Mesodermal cell (in vitro differentiated cells): ENCODE measurements at regions not wholly inside any gene's neighbourhood (a gene's known extent, or its start where the extent isn't known, plus 50 kb on each side); places are given as distances from the start of the nearest gene placed in this dataset.
A peak's percentile ranks its signal among the peaks of the same experiment; 100 is the strongest.

Experiments
- H3K27ac ChIP-seq: 2 replicates; pipeline ENCODE4 v1.7.0; 2013; ENCODE audit warnings: mild to moderate bottlenecking, low read depth, low read length, moderate library complexity; ENCODE audit not compliant: severe bottlenecking
- H3K36me3 ChIP-seq: 2 replicates; pipeline ENCODE4 v1.7.1; 2013; ENCODE audit warnings: mild to moderate bottlenecking, low read length, moderate library complexity; ENCODE audit not compliant: control insufficient read depth, insufficient read depth
- H3K4me1 ChIP-seq: one replicate; pipeline ENCODE4 v1.7.1; 2013; ENCODE audit warnings: mild to moderate bottlenecking, low read length; ENCODE audit not compliant: insufficient read depth, control insufficient read depth, poor library complexity, severe bottlenecking
- H3K4me3 ChIP-seq: 2 replicates; pipeline ENCODE4 v1.7.0; 2013; ENCODE audit warnings: low read length, control low read depth, mild to moderate bottlenecking; ENCODE audit not compliant: insufficient read depth, poor library complexity, severe bottlenecking; ENCODE audit errors: extremely low read depth
- H3K9me3 ChIP-seq: 2 replicates; pipeline ENCODE4 v1.7.1; 2013; ENCODE audit warnings: mild to moderate bottlenecking, low read length, moderate library complexity; ENCODE audit not compliant: control insufficient read depth
- WGBS, 2 experiments: methylation state at CpG; one replicate each; pipeline ENCODE4 v1.1.5; 2013; ENCODE audit warnings: missing lambda C conversion rate in 2 of 2; ENCODE audit not compliant: insufficient coverage in 2 of 2; 5-methylcytosine and 5-hydroxymethylcytosine counted together

- no peak overlapping the region for H3K4me3 ChIP-seq
- H3K4me1 ChIP-seq = no peaks in the 10 kb centered on the region
- H3K36me3 ChIP-seq = no peaks in the 10 kb centered on the region
- H3K27ac ChIP-seq = no peak overlapping the region
- 94 to 100% methylated on average over 2 of the region's 2 CpGs for WGBS, 2 experiments
- H3K9me3 ChIP-seq = no peaks in the 10 kb centered on the region
Measured at GRCh38 chr5:29960323-29960722, 1233.2 kb upstream of the CDH6 start.

- Histone ChIP-seq H3K27ac (no peak overlapping the region), H3K4me1 (no peaks in the 10 kb centered on the region), H3K9me3 (no peaks in the 10 kb centered on the region), H3K4me3 (no peak overlapping the region), H3K36me3 (no peaks in the 10 kb centered on the region)
- 100% methylated on average over 1 of the region's 2 CpGs; no CpG with 5 or more reads in 1 of the 2 experiments for WGBS, 2 experiments
Measured at GRCh38 chr5:29950416-29951145, 1242.9 kb upstream of the CDH6 start.

GRCh38 chr5:29949301-29949872 lies 1244.1 kb upstream of the CDH6 start:
- Histone ChIP-seq H3K4me3 (no peak overlapping the region), H3K4me1 (no peaks in the 10 kb centered on the region), H3K27ac (no peak overlapping the region), H3K36me3 (no peaks in the 10 kb centered on the region), H3K9me3 (no peaks in the 10 kb centered on the region)
- WGBS, 2 experiments = 74 to 96% methylated on average over 4 of the region's 7 CpGs

- Histone ChIP-seq H3K27ac (no peak overlapping the region), H3K4me1 (peaks cover 8% of the 10 kb centered on the region), H3K4me3 (no peak overlapping the region), H3K36me3 (no peaks in the 10 kb centered on the region), H3K9me3 (no peaks in the 10 kb centered on the region)
- WGBS, 2 experiments = no CpG with 5 or more reads among the region's 2 CpGs
Measured at GRCh38 chr5:29944327-29944726, 1249.2 kb upstream of the CDH6 start.

DNA sequence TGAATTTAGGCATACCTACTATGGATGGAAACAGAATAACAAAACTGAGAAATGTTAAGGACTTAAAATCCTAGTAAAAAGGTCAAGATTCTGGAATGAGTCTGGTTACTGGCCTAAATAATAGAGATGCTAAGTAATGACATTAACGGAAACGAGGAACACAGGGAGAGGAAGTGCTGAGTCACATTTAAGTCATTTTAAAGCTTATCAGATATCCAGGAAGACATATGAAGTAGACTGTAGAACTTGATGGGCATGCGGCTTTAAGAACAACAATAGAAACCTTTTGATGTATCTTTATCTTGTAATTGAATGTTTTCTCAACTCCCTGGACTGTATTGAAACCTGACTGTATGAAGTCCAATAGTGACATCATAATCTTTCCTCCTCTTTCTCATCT lies 1251.4 kb upstream of the CDH6 start:
- WGBS, 2 experiments = 52 to 76% methylated on average over 2 of the region's 3 CpGs
- Histone ChIP-seq H3K9me3 (no peaks in the 10 kb centered on the region), H3K4me1 (peaks cover 8% of the 10 kb centered on the region), H3K4me3 (no peak overlapping the region), H3K36me3 (no peaks in the 10 kb centered on the region), H3K27ac (peak overlapping the region; percentile 65)

DNA sequence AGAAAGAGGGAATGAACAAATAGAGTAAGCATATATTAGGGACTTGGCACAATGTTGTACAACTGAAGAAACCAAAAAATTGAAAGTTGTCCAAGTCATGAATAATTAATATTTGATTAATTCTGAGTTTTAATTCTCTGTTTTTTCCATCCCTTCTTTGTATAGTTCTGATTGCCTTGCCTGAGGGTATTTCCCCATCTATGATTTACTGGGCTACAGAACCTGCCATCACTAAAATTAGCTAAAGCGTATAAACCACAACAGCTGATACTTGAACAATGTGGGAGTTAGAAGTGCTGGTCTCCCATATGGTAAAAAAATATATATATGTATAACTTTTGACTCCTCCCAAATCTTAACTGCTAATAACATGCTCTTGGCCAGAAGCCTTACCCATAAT lies 1253.5 kb upstream of the CDH6 start:
- Histone ChIP-seq H3K36me3 (no peaks in the 10 kb centered on the region), H3K27ac (no peak overlapping the region), H3K9me3 (no peaks in the 10 kb centered on the region), H3K4me3 (no peak overlapping the region), H3K4me1 (peaks cover 15% of the 10 kb centered on the region)
- WGBS, 2 experiments = no CpG with 5 or more reads among the region's 1 CpG

DNA sequence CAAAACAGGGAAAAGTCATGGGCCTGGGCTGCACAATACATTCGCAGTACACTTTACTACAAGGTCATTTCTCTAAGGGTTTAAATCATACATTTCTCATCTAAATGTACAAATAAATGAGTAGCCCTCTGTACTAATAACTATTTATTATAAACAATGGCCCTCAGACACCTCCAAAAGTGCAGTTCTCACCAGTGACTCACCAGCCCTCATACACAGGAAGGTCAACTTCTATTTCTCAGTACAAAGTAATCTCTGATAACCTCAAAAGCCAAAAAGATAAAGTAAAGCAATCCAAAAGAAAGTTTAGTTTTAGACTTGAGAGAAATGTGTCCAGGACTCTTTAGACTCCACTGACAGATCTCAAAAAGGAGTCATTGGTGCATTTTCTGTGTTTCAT lies 1258.1 kb upstream of the CDH6 start:
- no peaks in the 10 kb centered on the region for H3K9me3 ChIP-seq
- H3K4me1 ChIP-seq = peaks cover 7% of the 10 kb centered on the region
- H3K27ac ChIP-seq = no peak overlapping the region
- WGBS, 2 experiments = 100% methylated on average over 1 of the region's 1 CpG; no CpG with 5 or more reads in 1 of the 2 experiments
- H3K36me3 ChIP-seq = no peaks in the 10 kb centered on the region
- no peak overlapping the region for H3K4me3 ChIP-seq

- Histone ChIP-seq H3K9me3 (no peaks in the 10 kb centered on the region), H3K4me3 (no peak overlapping the region), H3K4me1 (peaks cover 2% of the 10 kb centered on the region), H3K36me3 (no peaks in the 10 kb centered on the region), H3K27ac (no peak overlapping the region)
- 83 to 100% methylated on average over 1 to 2 of the region's 3 CpGs for WGBS, 2 experiments
Measured at GRCh38 chr5:29930316-29930715, 1263.2 kb upstream of the CDH6 start.

DNA sequence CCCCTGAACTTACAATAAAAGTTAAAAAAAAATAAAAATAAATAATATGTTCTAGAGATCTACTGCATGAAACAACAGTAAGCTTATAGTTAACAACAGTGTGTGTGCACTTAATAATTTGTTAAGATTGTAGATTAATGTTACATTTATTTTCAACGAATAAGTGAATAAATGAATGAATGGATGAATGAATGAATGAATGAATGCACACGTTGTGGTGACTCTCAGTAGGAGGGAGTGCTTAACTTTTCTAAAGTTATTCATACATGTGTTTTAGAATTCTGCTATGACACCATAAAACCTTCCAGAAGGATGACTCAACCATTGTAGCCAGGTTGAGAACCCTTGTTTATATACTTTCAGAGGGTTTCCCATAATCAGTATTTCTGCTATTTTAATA lies 1269.4 kb upstream of the CDH6 start:
- H3K4me1 ChIP-seq = no peaks in the 10 kb centered on the region
- H3K27ac ChIP-seq = no peak overlapping the region
- 100% methylated on average over 1 of the region's 2 CpGs for WGBS, 2 experiments
- no peaks in the 10 kb centered on the region for H3K36me3 ChIP-seq
- no peaks in the 10 kb centered on the region for H3K9me3 ChIP-seq
- no peak overlapping the region for H3K4me3 ChIP-seq

DNA sequence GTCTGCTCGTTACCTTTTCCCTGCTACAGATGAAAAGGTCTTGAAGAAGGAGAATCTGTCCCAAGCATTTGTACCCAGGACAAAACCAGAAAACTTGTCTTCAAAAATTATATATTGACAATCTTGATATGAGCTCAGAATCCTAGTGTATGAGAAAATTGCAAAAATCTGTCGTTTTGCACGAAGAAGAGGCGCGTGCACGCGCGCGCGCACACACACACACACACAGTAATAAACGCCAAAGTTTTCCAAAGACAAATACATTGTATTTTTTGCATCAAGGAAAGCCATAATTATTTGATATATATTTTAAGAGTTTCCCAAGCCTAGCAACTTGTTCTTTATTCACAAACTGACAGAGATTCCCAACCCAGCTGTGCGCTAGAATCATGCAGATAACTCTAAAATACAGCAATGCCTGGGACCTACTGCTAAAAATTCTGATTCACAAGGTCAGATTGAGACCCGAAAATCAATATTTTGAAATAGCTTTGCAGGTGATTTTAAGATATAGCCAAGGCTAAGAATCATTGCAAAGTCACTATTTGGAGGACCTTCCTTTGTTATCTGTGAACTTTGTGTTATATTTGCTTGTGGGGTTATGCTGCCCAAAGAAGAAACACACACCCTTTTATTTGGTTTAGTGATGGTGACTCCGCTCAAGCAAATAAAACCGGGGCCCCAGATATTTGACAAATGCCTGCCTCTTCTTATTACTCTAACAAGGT lies 1287.7 kb upstream of the CDH6 start:
- 94 to 100% methylated on average over 1 to 2 of the region's 15 CpGs for WGBS, 2 experiments
- Histone ChIP-seq H3K4me3 (no peak overlapping the region), H3K27ac (no peak overlapping the region), H3K9me3 (no peaks in the 10 kb centered on the region), H3K4me1 (no peaks in the 10 kb centered on the region), H3K36me3 (no peaks in the 10 kb centered on the region)

DNA sequence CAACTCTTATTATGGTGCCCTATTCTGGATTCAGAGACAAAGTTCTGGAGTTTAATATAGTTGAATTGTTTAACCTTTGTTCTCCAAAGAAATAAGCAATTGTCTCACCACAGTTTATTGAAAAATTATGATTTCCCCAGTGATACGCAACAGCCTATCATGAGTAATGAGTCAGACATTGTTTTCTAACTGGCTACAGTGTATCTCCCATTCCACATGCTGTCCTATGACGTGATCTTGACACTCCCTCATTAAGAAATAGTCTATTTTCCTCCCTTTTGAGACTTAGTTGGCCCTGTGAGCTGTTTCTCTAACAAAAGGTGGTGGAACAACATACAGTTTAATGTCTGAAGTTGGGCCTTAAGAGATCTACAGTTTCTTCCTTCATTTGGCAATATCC lies 1290.6 kb upstream of the CDH6 start:
- H3K4me1 ChIP-seq = no peaks in the 10 kb centered on the region
- H3K4me3 ChIP-seq = no peak overlapping the region
- no peaks in the 10 kb centered on the region for H3K9me3 ChIP-seq
- H3K27ac ChIP-seq = no peak overlapping the region
- 95% methylated on average over 2 of the region's 2 CpGs; no CpG with 5 or more reads in 1 of the 2 experiments for WGBS, 2 experiments
- H3K36me3 ChIP-seq = no peaks in the 10 kb centered on the region
